NCI-H524 treated with DMSO at 0.1 percent for 48 hours (cell line): ENCODE measurements at regions not wholly inside any gene's neighbourhood (a gene's known extent, or its start where the extent isn't known, plus 50 kb on each side); places are given as distances from the start of the nearest gene placed in this dataset.
"Not testable (repeated sequence)": the region's sequence is repeated elsewhere in the genome, so short reads cannot be mapped to it uniquely, and the experiment has no call there.

Source experiments
- DNase-seq: peaks from one replicate; lab custom pipeline; 2025; lab: John Stamatoyannopoulos, UW

- DNase-seq, result not testable (repeated sequence)
These were observed 351.4 kb upstream of the MTNR1B start for GRCh38 chr11:92618020-92618419.

- DNase-seq, result no peak
These were observed 346.4 kb upstream of the MTNR1B start for GRCh38 chr11:92623055-92623454.

GRCh38 chr11:92625894-92626293 is 343.6 kb upstream of the MTNR1B start:
- DNase-seq, result no peak

- DNase-seq, result no peak
These were observed 342.8 kb upstream of the MTNR1B start for GRCh38 chr11:92626624-92627023.

GRCh38 chr11:92627615-92628256 is 341.7 kb upstream of the MTNR1B start:
- DNase-seq, result no peak

- no peak for DNase-seq
These were observed 340.8 kb upstream of the MTNR1B start for GRCh38 chr11:92628401-92629292.

- no peak for DNase-seq
These were observed 337.0 kb upstream of the MTNR1B start for GRCh38 chr11:92632495-92632894.

- no peak for DNase-seq
These were observed 335.6 kb upstream of the MTNR1B start for GRCh38 chr11:92633820-92634219.

GRCh38 chr11:92636543-92637188 is 332.8 kb upstream of the MTNR1B start:
- no peak for DNase-seq

- DNase-seq, result no peak
These were observed 330.8 kb upstream of the MTNR1B start for GRCh38 chr11:92638678-92639077.

- no peak for DNase-seq
These were observed 327.1 kb upstream of the MTNR1B start for GRCh38 chr11:92642177-92642931.

GRCh38 chr11:92643827-92644226 is 325.6 kb upstream of the MTNR1B start:
- no peak for DNase-seq

GRCh38 chr11:92644595-92645445 is 324.6 kb upstream of the MTNR1B start:
- no peak for DNase-seq

- DNase-seq, result no peak
These were observed 318.3 kb upstream of the MTNR1B start for GRCh38 chr11:92651159-92651558.

- DNase-seq, result no peak
These were observed 316.0 kb upstream of the MTNR1B start for GRCh38 chr11:92653454-92653853.

- no peak for DNase-seq
These were observed 312.7 kb upstream of the MTNR1B start for GRCh38 chr11:92656783-92657182.

GRCh38 chr11:92657226-92657625 is 312.2 kb upstream of the MTNR1B start:
- no peak for DNase-seq

GRCh38 chr11:92658733-92659132 is 310.7 kb upstream of the MTNR1B start:
- DNase-seq, result no peak

GRCh38 chr11:92659793-92660192 is 309.7 kb upstream of the MTNR1B start:
- no peak for DNase-seq

- DNase-seq, result no peak
These were observed 306.7 kb upstream of the MTNR1B start for GRCh38 chr11:92662601-92663360.
